ENCODE measurements at regions not wholly inside any gene's neighbourhood (a gene's known extent, or its start where the extent isn't known, plus 50 kb on each side); places are given as distances from the start of the nearest gene placed in this dataset.

- TF ChIP-seq ZBTB7A (IDR thresholded peaks at IDR 0.05; ENCODE audit: borderline replicate concordance, control insufficient read depth, low read depth, low read length) (no peak), ZNF551 (CRISPR knock-in tag; IDR thresholded peaks at IDR 0.05) (no peak), COPS2 (conservative IDR thresholded peaks at IDR 0.05) (no peak), IRF1 (CRISPR knock-in tag; IDR thresholded peaks at IDR 0.05; ENCODE audit: borderline replicate concordance) (no peak)
Observed at GRCh38 chr2:198309081-198309480, 504.7 kb downstream of the PLCL1 start (continued).

GRCh38 chr2:198308368-198308767 lies 504.0 kb downstream of the PLCL1 start:
- H3K4me2 ChIP-seq (ENCODE audit: insufficient read depth, low read length): no peak overlapping the region
- H3K27me3 ChIP-seq (ENCODE audit: control insufficient read depth in 2 of 2, insufficient read depth in 2 of 2, low read length in 2 of 2): peaks cover 4 to 8% of the 10 kb centered on the region in 2 experiments; a peak in 2 of 5 replicates
- H2AFZ ChIP-seq (ENCODE audit: low read depth, low read length): no peak overlapping the region
- in situ Hi-C loops (cut with MboI) (loop anchor here (25.0 kb wide), 2 partner anchors 1179 to 1429 kb away; no protein-coding TSS in a partner anchor), intact Hi-C loops (cut with micrococcal nuclease) (no loop called here)
- H3K79me2 ChIP-seq (ENCODE audit: control insufficient read depth, insufficient read depth, low read length): no peaks in the 10 kb centered on the region
- ChIA-PET POLR2A (no interaction called here), CTCF (ENCODE audit: low intra/inter-chr PET ratio) (no interaction called here)
- H3K9me1 ChIP-seq (ENCODE audit: control insufficient read depth, insufficient read depth, low read length): no peaks in the 10 kb centered on the region
- H3K9me3 ChIP-seq (replicated peaks; ENCODE audit: control insufficient read depth, insufficient read depth, low read depth, low read length): no peaks in the 10 kb centered on the region
- TF ChIP-seq ETV6 (IDR thresholded peaks at IDR 0.05; ENCODE audit: borderline replicate concordance in 1 of 2, low read depth in 2 of 2, low read length in 1 of 2) (no peak), ETV6 (CRISPR knock-in tag; IDR thresholded peaks at IDR 0.05; ENCODE audit: borderline replicate concordance) (no peak), ID3 (CRISPR knock-in tag; IDR thresholded peaks at IDR 0.05) (no peak), ID3 (tag; IDR thresholded peaks at IDR 0.05) (no peak), ZNF695 (CRISPR knock-in tag; IDR thresholded peaks at IDR 0.05) (no peak), POLR2B (IDR thresholded peaks at IDR 0.05; ENCODE audit: low read depth, partially characterized antibody) (no peak), ZNF436 (CRISPR knock-in tag; IDR thresholded peaks at IDR 0.05) (no peak), CHCHD3 (CRISPR knock-in tag; IDR thresholded peaks at IDR 0.05) (no peak), PTBP1 (IDR thresholded peaks at IDR 0.05; ENCODE audit: low read depth, low read length) (no peak), SP2 (IDR thresholded peaks at IDR 0.05; ENCODE audit: extremely low read depth, low read depth, low read length, poor library complexity, severe bottlenecking) (no peak), ELK1 (CRISPR knock-in tag; IDR thresholded peaks at IDR 0.05) (no peak)
- 4% methylated on average over 3 of the region's 3 CpGs for WGBS (ENCODE audit: insufficient coverage, low coverage, missing lambda C conversion rate)
- no peaks in the 10 kb centered on the region for H3K4me1 ChIP-seq (replicated peaks in 1 of 2; ENCODE audit: control insufficient read depth in 2 of 2, insufficient read depth in 2 of 2, low read length in 2 of 2)
- H3K36me3 ChIP-seq (ENCODE audit: control insufficient read depth, insufficient read depth, low read length): no peaks in the 10 kb centered on the region
- ATAC-seq (no peak), FAIRE-seq (no peak), DNase-seq (ENCODE audit: extremely low read depth in 1 of 4, low spot score in 3 of 4) (no peak)
- no TSS peak for BruUV-seq (replicated peaks)
- no peak overlapping the region for H3K9ac ChIP-seq (ENCODE audit: insufficient read depth in 1 of 2, low read depth in 2 of 2, low read length in 2 of 2)
- no peak overlapping the region for H3K27ac ChIP-seq (ENCODE audit: extremely low read depth, low read depth, low read length)
- H4K20me1 ChIP-seq (replicated peaks; ENCODE audit: control insufficient read depth, insufficient read depth, low read length): no peaks in the 10 kb centered on the region
- H3K4me3 ChIP-seq: no peak overlapping the region
